NB4 (cell line): ENCODE measurements at regions not wholly inside any gene's neighbourhood (a gene's known extent, or its start where the extent isn't known, plus 50 kb on each side); places are given as distances from the start of the nearest gene placed in this dataset.

Source experiments
- MAX ChIP-seq: IDR thresholded peaks from 2 replicates; pipeline ENCODE4 v1.6.1; 2011; ENCODE audit warnings: low read depth, low read length
- POLR2A ChIP-seq: IDR thresholded peaks from 2 replicates; pipeline ENCODE4 v1.6.1; 2011; ENCODE audit warnings: mild to moderate bottlenecking; ENCODE audit not compliant: insufficient read length; ENCODE audit errors: extremely low read depth

- TF ChIP-seq POLR2A (no peak), MAX (no peak)
These were observed 280.2 kb upstream of the TOM1L1 start for GRCh38 chr17:54620399-54620978.
